HEK293 (cell line): ENCODE measurements at regions not wholly inside any gene's neighbourhood (a gene's known extent, or its start where the extent isn't known, plus 50 kb on each side); places are given as distances from the start of the nearest gene placed in this dataset.
"Not testable (repeated sequence)": the region's sequence is repeated elsewhere in the genome, so short reads cannot be mapped to it uniquely, and the experiment has no call there.

ENCODE experiments used
- CTCF ChIA-PET: fragments of 350-600 bp; formaldehyde crosslinking; extraction: SDS; loops from one replicate; lab custom pipeline; 2021; ENCODE audit warnings: antibody characterized with exemption; lab: Yijun Ruan, JAX
- POLR2A ChIA-PET: fragments of 300-600 bp; formaldehyde crosslinking; extraction: SDS; loops from one replicate; lab custom pipeline; 2020; ENCODE audit warnings: antibody characterized with exemption, inconsistent platforms; lab: Yijun Ruan, JAX
- H3K27ac ChIP-seq: fragments of 200-500 bp; sonication (Bioruptor generic); 2 replicates; pipeline ENCODE4 v1.5.1; 2014; ENCODE audit warnings: low read depth, low read length, control low read depth, inconsistent platforms; ENCODE audit errors: extremely low read depth
- H3K36me3 ChIP-seq, 2 experiments: fragments of 200-500 bp in 1 of 2; sonication (Bioruptor generic) in 1 of 2; 1 replicate in 1 of 2; 2 replicates in 1 of 2; pipeline ENCODE4 v1.5.1; 2014 to 2017; ENCODE audit warnings: inconsistent platforms in 2 of 2, low read length in 2 of 2; ENCODE audit not compliant: control insufficient read depth in 2 of 2, insufficient read depth in 1 of 2
- H3K4me1 ChIP-seq: fragments of 200-500 bp; sonication (Bioruptor generic); 2 replicates; pipeline ENCODE4 v1.5.1; 2014; ENCODE audit warnings: mild to moderate bottlenecking, low read length, inconsistent platforms; ENCODE audit not compliant: control insufficient read depth, insufficient read depth
- H3K4me3 ChIP-seq: 2 replicates; pipeline ENCODE4 v1.5.1; 2011; ENCODE audit warnings: low read depth, mild to moderate bottlenecking, control low read depth, low read length, moderate library complexity
- H3K9me3 ChIP-seq: fragments of 200-500 bp; sonication (Bioruptor generic); 2 replicates; pipeline ENCODE4 v1.5.1; 2014; ENCODE audit warnings: low read depth, low read length, inconsistent platforms; ENCODE audit not compliant: control insufficient read depth, insufficient read depth
- BCL11A ChIP-seq: fragments of 450-650 bp; formaldehyde crosslinking; IDR thresholded peaks from 2 replicates; pipeline ENCODE4 v1.5.1; 2016; ENCODE audit warnings: low read depth, missing biosample characterization, missing genetic modification characterization
- BCL6B ChIP-seq: fragments of 450-650 bp; formaldehyde crosslinking; IDR thresholded peaks from 2 replicates; pipeline ENCODE4 v1.5.1; 2017; ENCODE audit warnings: missing biosample characterization, missing genetic modification characterization
- CTCF ChIP-seq: fragments of 450-650 bp; formaldehyde crosslinking; IDR thresholded peaks from 2 replicates; pipeline ENCODE4 v1.5.1; 2016; ENCODE audit warnings: missing biosample characterization, missing genetic modification characterization
- MYNN ChIP-seq: fragments of 450-650 bp; formaldehyde crosslinking; IDR thresholded peaks from 2 replicates; pipeline ENCODE4 v1.5.1; 2016; ENCODE audit warnings: missing biosample characterization, missing genetic modification characterization, borderline replicate concordance
- PRDM2 ChIP-seq: fragments of 450-650 bp; formaldehyde crosslinking; IDR thresholded peaks from 2 replicates; pipeline ENCODE4 v1.5.1; 2016; ENCODE audit warnings: missing biosample characterization, missing genetic modification characterization, borderline replicate concordance
- RBAK ChIP-seq: fragments of 450-650 bp; formaldehyde crosslinking; IDR thresholded peaks from 2 replicates; pipeline ENCODE4 v1.5.1; 2016; ENCODE audit warnings: missing biosample characterization, missing genetic modification characterization
- SETDB1 ChIP-seq: IDR thresholded peaks from one replicate; pipeline ENCODE4 v1.6.1; 2017; ENCODE audit warnings: mild to moderate bottlenecking, low read length, moderate library complexity, mixed read lengths; ENCODE audit not compliant: insufficient read length
- TRIM28 ChIP-seq: IDR thresholded peaks from 2 replicates; pipeline ENCODE4 v1.6.1; 2011; ENCODE audit warnings: low read length, control low read depth, borderline replicate concordance
- ZBTB48 ChIP-seq: fragments of 450-650 bp; formaldehyde crosslinking; IDR thresholded peaks from 2 replicates; pipeline ENCODE4 v1.5.1; 2016; ENCODE audit warnings: missing biosample characterization, missing genetic modification characterization
- ZEB2 ChIP-seq: fragments of 450-650 bp; formaldehyde crosslinking; IDR thresholded peaks from 2 replicates; pipeline ENCODE4 v1.5.1; 2016; ENCODE audit warnings: missing biosample characterization, missing genetic modification characterization
- ZNF23 ChIP-seq: fragments of 450-650 bp; formaldehyde crosslinking; IDR thresholded peaks from 2 replicates; pipeline ENCODE4 v1.5.1; 2016; ENCODE audit warnings: missing biosample characterization, missing genetic modification characterization, borderline replicate concordance
- ZNF514 ChIP-seq: fragments of 450-650 bp; formaldehyde crosslinking; IDR thresholded peaks from 2 replicates; pipeline ENCODE4 v1.5.1; 2016; ENCODE audit warnings: missing biosample characterization, missing genetic modification characterization
- ZNF585B ChIP-seq: fragments of 450-650 bp; formaldehyde crosslinking; IDR thresholded peaks from 2 replicates; pipeline ENCODE4 v1.5.1; 2016; ENCODE audit warnings: missing biosample characterization, missing genetic modification characterization
- ZNF677 ChIP-seq: fragments of 450-650 bp; IDR thresholded peaks from 2 replicates; pipeline ENCODE4 v1.5.0; 2018; ENCODE audit warnings: missing biosample characterization, mild to moderate bottlenecking, missing genetic modification characterization, moderate library complexity

- TF ChIP-seq PRDM2 (tag by site-specific recombination) (no peak), RBAK (tag by site-specific recombination) (no peak), BCL11A (no peak), ZNF514 (tag by site-specific recombination) (no peak), ZBTB48 (tag by site-specific recombination) (no peak)
- TF ChIP-seq, all 188 proteins: peak for 0
Measured at GRCh38 chr4:87718217-87718835, 68.2 kb downstream of the DMP1 start (continued).

- Histone ChIP-seq H3K4me1 (no peaks in the 10 kb centered on the region), H3K4me3 (no peak overlapping the region), H3K9me3 (no peaks in the 10 kb centered on the region), H3K36me3 (no peaks in the 10 kb centered on the region), H3K27ac (no peak overlapping the region)
- TF ChIP-seq MYNN (tag by site-specific recombination): no peak
- TF ChIP-seq ZNF677 (tag by site-specific recombination): no peak
- ChIA-PET POLR2A (no interaction called here), CTCF (no interaction called here)
Measured at GRCh38 chr4:87720094-87720691, 70.1 kb downstream of the DMP1 start.

GRCh38 chr4:87725287-87725686 lies 74.1 kb upstream of the IBSP start:
- CTCF ChIA-PET, H3K27ac ChIP-seq, H3K4me1 ChIP-seq, H3K9me3 ChIP-seq, H3K4me3 ChIP-seq, H3K36me3 ChIP-seq, POLR2A ChIA-PET: not testable (repeated sequence)
- TF ChIP-seq SETDB1 (peak; percentile 88), ZNF585B (tag by site-specific recombination) (peak; percentile 93), TRIM28 (peak; percentile 81; the same call in 1 of the 2 replicates)

- POLR2A ChIA-PET: interaction anchor here (0.6 kb wide), 1 partner anchor 1390 kb away, joined by 3 read pairs; no protein-coding TSS in a partner anchor
- Histone ChIP-seq H3K9me3 (no peaks in the 10 kb centered on the region), H3K4me3 (no peak overlapping the region), H3K27ac (no peak overlapping the region), H3K4me1 (no peaks in the 10 kb centered on the region), H3K36me3 (no peaks in the 10 kb centered on the region)
- CTCF ChIA-PET: interaction anchor here (0.5 to 0.7 kb wide), 2 partner anchors 53 to 1165 kb away, joined by 3 read pairs; no protein-coding TSS in a partner anchor
- TF ChIP-seq ZNF23 (tag by site-specific recombination) (no peak), CTCF (tag by site-specific recombination) (no peak), BCL6B (tag by site-specific recombination) (no peak), ZEB2 (tag by site-specific recombination) (no peak)
Measured at GRCh38 chr4:87732033-87732765, 67.2 kb upstream of the IBSP start.
